Retinal pigment epithelial cell (primary cell): ENCODE measurements at regions not wholly inside any gene's neighbourhood (a gene's known extent, or its start where the extent isn't known, plus 50 kb on each side); places are given as distances from the start of the nearest gene placed in this dataset.

Experiments used
- DNase-seq: peaks from one replicate; pipeline ENCODE4 v3.0.0-alpha.2; 2010; ENCODE audit warnings: low read depth
- H3K4me3 ChIP-seq: 2 replicates; pipeline ENCODE4 v1.5.1; 2011; ENCODE audit warnings: mild to moderate bottlenecking, low read length, control low read depth, moderate library complexity
- CTCF ChIP-seq: conservative IDR thresholded peaks from 2 replicates; pipeline ENCODE4 v1.5.1; 2011; ENCODE audit warnings: low read depth, low read length, control low read depth, inconsistent platforms

GRCh38 chr5:145244788-145245187 lies 590.4 kb downstream of the PRELID2 start:
- peak; percentile 44 for DNase-seq
- H3K4me3 ChIP-seq = no peak overlapping the region
- no peak for TF ChIP-seq CTCF

GRCh38 chr5:145244251-145244650 lies 590.9 kb downstream of the PRELID2 start:
- no peak for TF ChIP-seq CTCF

GRCh38 chr5:145243016-145243415 lies 592.1 kb downstream of the PRELID2 start:
- TF ChIP-seq CTCF = no peak
- H3K4me3 ChIP-seq = no peak overlapping the region
- DNase-seq = no peak

More at GRCh38 chr5:145244251-145244650, 590.9 kb downstream of the PRELID2 start:
- DNase-seq = no peak
- no peak overlapping the region for H3K4me3 ChIP-seq

GRCh38 chr5:145242551-145242950 lies 592.6 kb downstream of the PRELID2 start:
- TF ChIP-seq CTCF = no peak
- H3K4me3 ChIP-seq = no peak overlapping the region
- no peak for DNase-seq

GRCh38 chr5:145237843-145238242 lies 597.3 kb downstream of the PRELID2 start:
- peak; percentile 78 for TF ChIP-seq CTCF
- H3K4me3 ChIP-seq = no peak overlapping the region
- DNase-seq = peak; percentile 52

- H3K4me3 ChIP-seq = no peak overlapping the region
- DNase-seq = no peak
- no peak for TF ChIP-seq CTCF
Measured at GRCh38 chr5:145236983-145237382, 598.2 kb downstream of the PRELID2 start.

GRCh38 chr5:145236127-145236526 lies 599.0 kb downstream of the PRELID2 start:
- DNase-seq = no peak
- TF ChIP-seq CTCF = no peak
- no peak overlapping the region for H3K4me3 ChIP-seq
